Upper lobe of right lung (tissue), 1 donor: ENCODE measurements at regions not wholly inside any gene's neighbourhood (a gene's known extent, or its start where the extent isn't known, plus 50 kb on each side); places are given as distances from the start of the nearest gene placed in this dataset.
"Not testable (repeated sequence)": the region's sequence is repeated elsewhere in the genome, so short reads cannot be mapped to it uniquely, and the experiment has no call there.

Source experiments
- ATAC-seq: fragments of 200-7000 bp; cut with Tn5 transposase; one replicate; pipeline ENCODE4 v1.9.1; 2020; ENCODE audit warnings: mild to moderate bottlenecking, moderate library complexity
- DNase-seq: peaks from one replicate; pipeline ENCODE4 v3.0.0-alpha.2; 2020
- H3K27ac ChIP-seq: fragments of 200-600 bp; one replicate; pipeline ENCODE4 v1.8.0; 2022
- H3K27me3 ChIP-seq: fragments of 200-600 bp; one replicate; pipeline ENCODE4 v1.8.0; 2022; ENCODE audit warnings: mild to moderate bottlenecking
- H3K36me3 ChIP-seq: fragments of 200-600 bp; one replicate; pipeline ENCODE4 v1.8.0; 2022
- H3K4me1 ChIP-seq: fragments of 200-600 bp; one replicate; pipeline ENCODE4 v1.8.0; 2022
- H3K4me3 ChIP-seq: fragments of 200-600 bp; one replicate; pipeline ENCODE4 v1.8.0; 2022; ENCODE audit warnings: mild to moderate bottlenecking
- H3K9me3 ChIP-seq: fragments of 200-600 bp; one replicate; pipeline ENCODE4 v1.8.0; 2022
- intact Hi-C: fragments of 100-400 bp; cut with DNase I; formaldehyde crosslinking; loops from one replicate; pipeline ENCODE4 v1.11.0; 2022
- TF ChIP-seq, protein P1 (sequence below): fragments of 200-600 bp; IDR thresholded peaks from one replicate; pipeline ENCODE4 v1.8.0; 2022; ENCODE audit warnings: antibody characterized with exemption
- donor health status: DM: no; HTN: yes; CAD: no; lungs with severe emphysema.

DNA sequence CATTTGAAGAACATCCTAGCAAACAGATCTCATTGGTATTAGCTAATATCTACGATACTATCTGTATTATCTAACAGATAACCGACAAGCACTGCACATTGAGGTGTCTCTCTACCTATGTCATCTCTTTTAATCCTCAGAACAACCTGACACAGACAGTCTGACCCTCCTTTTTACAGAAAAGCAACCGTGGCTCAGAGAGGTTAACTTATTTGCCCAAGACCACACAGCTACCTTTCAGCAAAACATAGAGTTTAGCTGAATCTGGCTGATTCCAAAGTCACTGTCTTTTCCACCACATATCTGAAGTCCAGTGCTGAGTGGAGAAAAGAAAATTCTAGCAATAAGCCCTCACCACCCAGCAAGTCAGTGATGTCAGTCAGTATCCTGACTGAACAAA is 358.7 kb upstream of the JARID2 start:
- no peaks in the 10 kb centered on the region for H3K27me3 ChIP-seq
- TF ChIP-seq, protein P1, sequence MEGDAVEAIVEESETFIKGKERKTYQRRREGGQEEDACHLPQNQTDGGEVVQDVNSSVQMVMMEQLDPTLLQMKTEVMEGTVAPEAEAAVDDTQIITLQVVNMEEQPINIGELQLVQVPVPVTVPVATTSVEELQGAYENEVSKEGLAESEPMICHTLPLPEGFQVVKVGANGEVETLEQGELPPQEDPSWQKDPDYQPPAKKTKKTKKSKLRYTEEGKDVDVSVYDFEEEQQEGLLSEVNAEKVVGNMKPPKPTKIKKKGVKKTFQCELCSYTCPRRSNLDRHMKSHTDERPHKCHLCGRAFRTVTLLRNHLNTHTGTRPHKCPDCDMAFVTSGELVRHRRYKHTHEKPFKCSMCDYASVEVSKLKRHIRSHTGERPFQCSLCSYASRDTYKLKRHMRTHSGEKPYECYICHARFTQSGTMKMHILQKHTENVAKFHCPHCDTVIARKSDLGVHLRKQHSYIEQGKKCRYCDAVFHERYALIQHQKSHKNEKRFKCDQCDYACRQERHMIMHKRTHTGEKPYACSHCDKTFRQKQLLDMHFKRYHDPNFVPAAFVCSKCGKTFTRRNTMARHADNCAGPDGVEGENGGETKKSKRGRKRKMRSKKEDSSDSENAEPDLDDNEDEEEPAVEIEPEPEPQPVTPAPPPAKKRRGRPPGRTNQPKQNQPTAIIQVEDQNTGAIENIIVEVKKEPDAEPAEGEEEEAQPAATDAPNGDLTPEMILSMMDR, result no peak
- no peak overlapping the region for H3K4me3 ChIP-seq
- no peak for DNase-seq
- no peaks in the 10 kb centered on the region for H3K36me3 ChIP-seq
- no peaks in the 10 kb centered on the region for H3K9me3 ChIP-seq
- ATAC-seq, result no peak
- intact Hi-C loops, result no loop called here
- no peak overlapping the region for H3K27ac ChIP-seq
- H3K4me1 ChIP-seq, result no peaks in the 10 kb centered on the region

DNA sequence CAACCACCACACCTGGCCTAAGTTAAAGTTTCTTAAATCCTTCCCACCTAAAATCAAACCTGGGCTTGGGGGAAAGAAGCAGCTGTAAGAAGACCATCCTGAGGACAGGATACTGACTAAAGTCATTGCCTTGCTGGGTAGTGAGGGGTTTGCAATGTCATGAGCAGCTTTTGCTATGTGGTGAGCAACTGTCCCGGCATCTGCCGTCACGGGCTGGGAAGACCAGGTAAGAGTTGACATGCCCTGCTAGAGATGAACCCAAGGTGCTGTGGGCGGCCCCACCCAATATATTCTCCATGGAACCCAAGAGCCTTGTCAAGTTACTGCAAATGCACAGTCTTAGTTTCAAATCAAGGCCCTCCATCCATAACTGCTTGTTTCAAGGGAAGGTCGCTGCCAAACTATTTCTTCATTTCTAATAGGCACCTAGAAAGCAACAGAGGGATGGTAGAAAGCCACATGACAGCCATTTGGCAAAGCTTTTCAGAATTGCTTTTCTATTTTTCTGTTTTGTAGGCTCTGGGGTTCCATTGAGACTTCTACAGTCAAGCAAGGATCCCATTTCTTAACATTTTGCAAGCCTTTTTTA is 357.8 kb upstream of the JARID2 start:
- Histone ChIP-seq H3K27ac (no peak overlapping the region), H3K27me3 (no peaks in the 10 kb centered on the region), H3K9me3 (no peaks in the 10 kb centered on the region), H3K4me3 (no peak overlapping the region), H3K36me3 (no peaks in the 10 kb centered on the region), H3K4me1 (no peaks in the 10 kb centered on the region)
- no peak for ATAC-seq
- intact Hi-C loops, result no loop called here
- TF ChIP-seq, protein P1, result no peak
- no peak for DNase-seq

- TF ChIP-seq, protein P1, result no peak
- Histone ChIP-seq H3K4me1 (no peaks in the 10 kb centered on the region), H3K27ac (no peak overlapping the region), H3K4me3 (no peak overlapping the region), H3K9me3 (no peaks in the 10 kb centered on the region), H3K36me3 (no peaks in the 10 kb centered on the region), H3K27me3 (no peaks in the 10 kb centered on the region)
- ATAC-seq (no peak), DNase-seq (no peak)
- intact Hi-C loops, result no loop called here
Observed at GRCh38 chr6:14888575-14889000, 357.3 kb upstream of the JARID2 start.

DNA sequence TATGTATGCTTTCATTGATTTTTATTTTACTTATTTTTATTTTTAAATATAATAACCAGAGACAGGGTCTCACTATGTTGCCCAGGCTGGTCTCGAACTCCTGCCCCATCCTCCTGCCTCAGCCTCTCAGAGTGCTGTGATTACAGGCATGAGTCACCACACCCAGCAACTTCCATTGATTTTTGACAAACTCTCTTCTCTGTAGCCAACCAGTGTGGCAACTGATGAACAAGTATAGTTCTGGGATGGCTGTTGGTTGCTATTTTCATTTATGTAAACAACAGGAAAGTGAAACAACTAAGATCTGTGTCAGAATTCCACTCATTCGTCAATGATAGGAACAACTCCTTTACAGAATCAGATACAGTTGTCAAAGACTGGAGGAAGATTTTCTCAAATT is 356.7 kb upstream of the JARID2 start:
- Histone ChIP-seq H3K4me3 (no peak overlapping the region), H3K9me3 (no peaks in the 10 kb centered on the region), H3K4me1 (no peaks in the 10 kb centered on the region), H3K27me3 (no peaks in the 10 kb centered on the region), H3K36me3 (no peaks in the 10 kb centered on the region), H3K27ac (no peak overlapping the region)
- TF ChIP-seq, protein P1, result no peak
- DNase-seq (no peak), ATAC-seq (no peak)
- intact Hi-C loops, result no loop called here

DNA sequence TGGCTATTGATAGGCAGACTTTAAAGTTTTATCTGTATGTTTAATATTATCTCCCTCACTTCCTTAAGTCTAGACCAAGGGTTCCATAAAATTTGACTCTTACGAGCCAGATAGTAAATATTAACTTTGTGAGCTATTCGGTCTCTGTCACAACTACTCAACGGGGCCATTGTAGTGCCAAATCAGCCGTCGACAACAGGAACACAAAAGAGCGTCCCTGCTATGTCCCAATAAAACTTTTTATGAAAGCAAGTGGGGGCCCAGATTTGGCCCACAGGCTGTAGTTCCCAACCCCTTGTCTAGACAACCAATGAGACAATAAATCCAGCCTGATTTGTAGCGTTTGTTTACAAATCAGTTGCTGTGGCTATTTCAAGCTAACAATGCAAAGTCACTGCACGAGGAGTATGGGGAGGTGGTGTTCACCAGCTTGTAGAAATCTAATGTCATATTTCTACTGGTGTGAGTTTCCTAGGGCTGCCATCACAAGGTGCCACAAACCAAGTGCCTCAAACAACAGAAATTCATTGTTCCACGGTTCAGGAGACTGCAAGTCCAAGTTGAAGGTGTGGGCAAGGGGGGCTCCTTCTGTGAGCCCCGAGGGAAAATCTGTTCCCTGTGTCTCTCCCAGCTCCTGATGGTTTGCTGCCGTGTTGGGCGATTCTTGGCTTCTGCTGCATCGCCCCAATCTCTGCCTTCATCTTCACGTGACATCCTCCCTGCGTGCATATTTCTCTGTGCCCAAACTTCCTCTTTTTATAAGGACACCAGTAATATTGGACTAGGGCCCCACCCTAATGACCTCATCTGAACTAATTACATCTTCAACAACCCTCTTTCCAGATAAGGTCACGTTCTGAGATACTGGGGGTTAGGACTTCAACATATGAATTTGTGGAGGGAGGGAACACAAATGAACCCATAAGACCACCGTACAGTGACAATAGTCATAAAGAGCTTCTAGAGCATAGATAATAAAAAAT is 356.0 kb upstream of the JARID2 start:
- H3K27ac ChIP-seq, result no peak overlapping the region
- H3K4me3 ChIP-seq, result no peak overlapping the region
- H3K4me1 ChIP-seq, result no peaks in the 10 kb centered on the region
- H3K9me3 ChIP-seq, result no peaks in the 10 kb centered on the region
- H3K27me3 ChIP-seq, result no peaks in the 10 kb centered on the region
- no peak for DNase-seq
- no peaks in the 10 kb centered on the region for H3K36me3 ChIP-seq
- intact Hi-C loops, result no loop called here
- peak; percentile 39 for ATAC-seq
- TF ChIP-seq, protein P1, result no peak

GRCh38 chr6:14891820-14892375 is 354.0 kb upstream of the JARID2 start:
- H3K4me1 ChIP-seq, H3K27me3 ChIP-seq, ATAC-seq, H3K9me3 ChIP-seq, H3K36me3 ChIP-seq, H3K4me3 ChIP-seq, H3K27ac ChIP-seq, DNase-seq, intact Hi-C loops: not testable (repeated sequence)
